Astrocyte of the cerebellum (primary cell): ENCODE measurements at regions not wholly inside any gene's neighbourhood (a gene's known extent, or its start where the extent isn't known, plus 50 kb on each side); places are given as distances from the start of the nearest gene placed in this dataset.

Source experiments
- DNase-seq: peaks from one replicate; pipeline ENCODE4 v3.0.0-alpha.2; 2011; ENCODE audit warnings: low read depth
- H3K4me3 ChIP-seq: 2 replicates; pipeline ENCODE4 v1.5.1; 2011; ENCODE audit warnings: mild to moderate bottlenecking, low read depth, low read length, moderate library complexity
- CTCF ChIP-seq: IDR thresholded peaks from 2 replicates; pipeline ENCODE4 v1.5.1; 2012; ENCODE audit warnings: low read length, low read depth, moderate library complexity, mild to moderate bottlenecking; ENCODE audit errors: missing control alignments
- in situ Hi-C: cut with HindIII; loops from 2 replicates; pipeline ENCODE4 v1.10.0; 2017; ENCODE audit warnings: low sequenced_read_pairs

- in situ Hi-C loops: no loop called here
- no peak for DNase-seq
- no peak for TF ChIP-seq CTCF
- no peak overlapping the region for H3K4me3 ChIP-seq
Observed at GRCh38 chr4:13933191-13933590, 305.7 kb upstream of the BOD1L1 start.

GRCh38 chr4:13938299-13938698 lies 310.8 kb upstream of the BOD1L1 start:
- H3K4me3 ChIP-seq: no peak overlapping the region
- in situ Hi-C loops: no loop called here
- no peak for TF ChIP-seq CTCF
- DNase-seq: no peak

- H3K4me3 ChIP-seq: no peak overlapping the region
- DNase-seq: no peak
- no peak for TF ChIP-seq CTCF
- in situ Hi-C loops: no loop called here
Observed at GRCh38 chr4:13940921-13941320, 313.4 kb upstream of the BOD1L1 start.

- no peak overlapping the region for H3K4me3 ChIP-seq
- in situ Hi-C loops: no loop called here
- DNase-seq: no peak
- TF ChIP-seq CTCF: no peak
Observed at GRCh38 chr4:13942977-13943376, 315.5 kb upstream of the BOD1L1 start.

GRCh38 chr4:13944095-13944511 lies 316.6 kb upstream of the BOD1L1 start:
- DNase-seq: no peak
- no peak for TF ChIP-seq CTCF
- H3K4me3 ChIP-seq: no peak overlapping the region
- in situ Hi-C loops: no loop called here

- DNase-seq: no peak
- TF ChIP-seq CTCF: no peak
- no peak overlapping the region for H3K4me3 ChIP-seq
- in situ Hi-C loops: no loop called here
Observed at GRCh38 chr4:13947921-13948320, 320.4 kb upstream of the BOD1L1 start.

GRCh38 chr4:13950491-13950890 lies 323.0 kb upstream of the BOD1L1 start:
- no peak overlapping the region for H3K4me3 ChIP-seq
- DNase-seq: no peak
- in situ Hi-C loops: no loop called here
- TF ChIP-seq CTCF: no peak
